H1 (cell line): ENCODE measurements at regions not wholly inside any gene's neighbourhood (a gene's known extent, or its start where the extent isn't known, plus 50 kb on each side); places are given as distances from the start of the nearest gene placed in this dataset.
A peak's percentile ranks its signal among the peaks of the same experiment; 100 is the strongest.

Source experiments
- CTCF ChIA-PET: fragments of 300-600 bp; sonication (Branson Sonifier 250); formaldehyde crosslinking; loops from one replicate; lab custom pipeline; 2021; ENCODE audit not compliant: partially characterized antibody; lab: Charles Lee
- POLR2A ChIA-PET: fragments of 300-600 bp; sonication (Branson Sonifier 250); formaldehyde crosslinking; loops from one replicate; lab custom pipeline; 2021; ENCODE audit warnings: inconsistent platforms; ENCODE audit not compliant: partially characterized antibody; lab: Charles Lee
- DNase-seq, 2 experiments: peaks; one replicate each; pipeline versions ENCODE4 v3.0.0 to v3.0.0-alpha.2; 2010 to 2022; ENCODE audit warnings: low spot score in 2 of 2, low read depth in 1 of 2, mixed read lengths in 1 of 2
- FAIRE-seq: peaks from 2 replicates; lab custom pipeline; 2011; peaks lifted over from hg19 to GRCh38; lab: Jason Lieb, UNC
- H2AFZ ChIP-seq: 2 replicates; pipeline ENCODE4 v1.8.1; 2012; ENCODE audit warnings: low read length, inconsistent platforms
- H2AK5ac ChIP-seq: 2 replicates; pipeline ENCODE4 v1.6.1; 2013; ENCODE audit warnings: low read depth, low read length
- H2BK120ac ChIP-seq: replicated peaks from 2 replicates; pipeline ENCODE3; 2013; ENCODE audit warnings: low read depth, low read length, inconsistent platforms
- H2BK12ac ChIP-seq: 2 replicates; pipeline ENCODE4 v1.6.1; 2013; ENCODE audit warnings: low read depth, low read length
- H2BK15ac ChIP-seq: 2 replicates; pipeline ENCODE4 v1.6.1; 2013; ENCODE audit warnings: low read length
- H2BK20ac ChIP-seq: 2 replicates; pipeline ENCODE4 v1.6.1; 2013; ENCODE audit warnings: low read length
- H2BK5ac ChIP-seq: 2 replicates; pipeline ENCODE4 v1.6.1; 2013; ENCODE audit warnings: low read depth, low read length
- H3K14ac ChIP-seq: 2 replicates; pipeline ENCODE4 v1.6.1; 2013; ENCODE audit warnings: inconsistent platforms; ENCODE audit not compliant: insufficient read length
- H3K18ac ChIP-seq: 2 replicates; pipeline ENCODE4 v1.6.1; 2013; ENCODE audit warnings: low read length; ENCODE audit errors: extremely low read depth
- H3K23ac ChIP-seq: 2 replicates; pipeline ENCODE4 v1.6.1; 2013; ENCODE audit warnings: inconsistent platforms; ENCODE audit not compliant: insufficient read length
- H3K23me2 ChIP-seq: 2 replicates; pipeline ENCODE4 v1.6.1; 2013; ENCODE audit warnings: low read depth, low read length
- H3K27ac ChIP-seq: 2 replicates; pipeline ENCODE4 v1.6.1; 2011; ENCODE audit warnings: low read depth, low read length, inconsistent platforms
- H3K27me3 ChIP-seq, 4 experiments: replicated peaks in 1 of 4; 1 replicate in 1 of 4; 2 replicates in 3 of 4; pipeline versions ENCODE4 v1.6.1 to v1.8.1; 2011 to 2013; ENCODE audit warnings: low read length in 3 of 4, mild to moderate bottlenecking in 3 of 4, inconsistent platforms in 2 of 4, mixed read lengths in 2 of 4, moderate library complexity in 1 of 4; ENCODE audit not compliant: control insufficient read depth in 3 of 4, insufficient read depth in 3 of 4; ENCODE audit errors: extremely low read depth in 1 of 4
- H3K36me3 ChIP-seq, 4 experiments: 2 replicates each; pipeline versions ENCODE4 v1.6.1 to v1.8.1; 2011 to 2013; ENCODE audit warnings: mild to moderate bottlenecking in 4 of 4, low read length in 3 of 4, moderate library complexity in 2 of 4, control low read depth in 1 of 4, inconsistent platforms in 1 of 4; ENCODE audit not compliant: insufficient read depth in 4 of 4, control insufficient read depth in 2 of 4
- H3K4ac ChIP-seq: replicated peaks from 2 replicates; pipeline ENCODE3; 2013; ENCODE audit warnings: low read length, low read depth, mixed read lengths, inconsistent platforms; ENCODE audit not compliant: insufficient read length
- H3K4me1 ChIP-seq, 4 experiments: replicated peaks in 1 of 4; 1 replicate in 1 of 4; 2 replicates in 3 of 4; pipeline versions ENCODE4 v1.6.1 to v1.8.1; 2011 to 2013; ENCODE audit warnings: low read length in 3 of 4, inconsistent platforms in 2 of 4, mixed read lengths in 1 of 4; ENCODE audit not compliant: insufficient read depth in 4 of 4, control insufficient read depth in 3 of 4
- H3K4me2 ChIP-seq, 2 experiments: 2 replicates each; pipeline versions ENCODE4 v1.6.1 to v1.8.1; 2011 to 2013; ENCODE audit warnings: low read depth in 2 of 2, low read length in 2 of 2, control low read depth in 1 of 2, inconsistent platforms in 1 of 2, mild to moderate bottlenecking in 1 of 2; ENCODE audit not compliant: insufficient read depth in 1 of 2
- H3K4me3 ChIP-seq, 4 experiments: fragments of 200-600, 300-600 bp in 1 of 4; sonication (generic), shearing (Covaris generic), sonication (Bioruptor Twin) in 1 of 4; 2 replicates each; pipeline versions ENCODE4 v1.5.1 to v1.8.1; 2011 to 2016; ENCODE audit warnings: low read length in 4 of 4, low read depth in 3 of 4, control low read depth in 2 of 4, inconsistent platforms in 2 of 4, mild to moderate bottlenecking in 2 of 4, mixed read lengths in 1 of 4, moderate library complexity in 1 of 4; ENCODE audit not compliant: insufficient read depth in 2 of 4; ENCODE audit errors: extremely low read depth in 1 of 4
- H3K56ac ChIP-seq: replicated peaks from 2 replicates; pipeline ENCODE3; 2013; ENCODE audit warnings: low read depth, mild to moderate bottlenecking, mixed read lengths, low read length, inconsistent platforms; ENCODE audit not compliant: insufficient read length
- H3K79me1 ChIP-seq: 2 replicates; pipeline ENCODE4 v1.6.1; 2013; ENCODE audit warnings: low read depth, low read length, control low read depth
- H3K79me2 ChIP-seq, 2 experiments: 2 replicates each; pipeline versions ENCODE4 v1.6.1 to v1.8.1; 2012 to 2013; ENCODE audit warnings: low read length in 2 of 2, mild to moderate bottlenecking in 2 of 2, inconsistent platforms in 1 of 2; ENCODE audit not compliant: insufficient read depth in 2 of 2, control insufficient read depth in 1 of 2
- H3K9ac ChIP-seq, 4 experiments: replicated peaks in 1 of 4; 1 replicate in 1 of 4; 2 replicates in 3 of 4; pipeline versions ENCODE4 v1.6.1 to v1.8.1; 2011 to 2013; ENCODE audit warnings: low read depth in 3 of 4, low read length in 3 of 4, control low read depth in 2 of 4, mild to moderate bottlenecking in 2 of 4, moderate library complexity in 2 of 4, inconsistent platforms in 1 of 4; ENCODE audit errors: extremely low read depth in 1 of 4
- H3K9me3 ChIP-seq, 2 experiments: 2 replicates each; pipeline versions ENCODE4 v1.6.1 to v1.8.1; 2012 to 2013; ENCODE audit warnings: mild to moderate bottlenecking in 2 of 2, moderate library complexity in 2 of 2, control low read depth in 1 of 2, inconsistent platforms in 1 of 2, low read depth in 1 of 2, low read length in 1 of 2, mixed read lengths in 1 of 2; ENCODE audit not compliant: insufficient read depth in 2 of 2
- H4K20me1 ChIP-seq, 2 experiments: replicated peaks in 1 of 2; 2 replicates each; pipeline versions ENCODE3 to v1.8.1; 2011 to 2013; ENCODE audit warnings: inconsistent platforms in 2 of 2, low read length in 2 of 2, mild to moderate bottlenecking in 1 of 2; ENCODE audit not compliant: insufficient read depth in 2 of 2, control insufficient read depth in 1 of 2
- H4K5ac ChIP-seq: 2 replicates; pipeline ENCODE4 v1.6.1; 2013; ENCODE audit warnings: low read length, low read depth, mixed read lengths, inconsistent platforms; ENCODE audit not compliant: insufficient read length
- H4K8ac ChIP-seq: 2 replicates; pipeline ENCODE4 v1.8.0; 2013; ENCODE audit warnings: mild to moderate bottlenecking, moderate library complexity, low read length, inconsistent platforms; ENCODE audit not compliant: insufficient read depth; ENCODE audit errors: extremely low read depth
- H4K91ac ChIP-seq: replicated peaks from 2 replicates; pipeline ENCODE3; 2013; ENCODE audit warnings: low read length, mixed read lengths, inconsistent platforms; ENCODE audit not compliant: insufficient read length
- JUND ChIP-seq: IDR thresholded peaks from 2 replicates; pipeline ENCODE4 v1.6.1; 2011; ENCODE audit warnings: mild to moderate bottlenecking, improper control_type of control experiment, low read length
- KDM1A ChIP-seq: fragments of 200-600, 300-600 bp; sonication (generic); IDR thresholded peaks from 2 replicates; pipeline ENCODE4 v1.7.1; 2016; ENCODE audit warnings: mild to moderate bottlenecking, low read length, borderline replicate concordance
- RAD21 ChIP-seq, 2 experiments: IDR thresholded peaks in 1 of 2; conservative IDR thresholded peaks in 1 of 2; 2 replicates each; pipeline ENCODE4 v1.6.1; 2011; ENCODE audit warnings: low read depth in 2 of 2, low read length in 2 of 2, improper control_type of control experiment in 1 of 2, inconsistent platforms in 1 of 2, mild to moderate bottlenecking in 1 of 2, moderate library complexity in 1 of 2
- WGBS, 2 experiments: shearing (Covaris generic) in 1 of 2; methylation state at CpG; one replicate each; pipeline versions ENCODE4 v1.1.6 to v1.1.7; 2013 to 2015; ENCODE audit warnings: low lambda C conversion rate in 2 of 2, mixed read lengths in 2 of 2, inconsistent platforms in 1 of 2, low coverage in 1 of 2, missing lambda C conversion rate in 1 of 2; ENCODE audit not compliant: insufficient replicate concordance in 2 of 2, insufficient coverage in 1 of 2, insufficient read length in 1 of 2; ENCODE audit errors: extremely low coverage in 1 of 2, missing lambda C conversion rate in 1 of 2; 5-methylcytosine and 5-hydroxymethylcytosine counted together

DNA sequence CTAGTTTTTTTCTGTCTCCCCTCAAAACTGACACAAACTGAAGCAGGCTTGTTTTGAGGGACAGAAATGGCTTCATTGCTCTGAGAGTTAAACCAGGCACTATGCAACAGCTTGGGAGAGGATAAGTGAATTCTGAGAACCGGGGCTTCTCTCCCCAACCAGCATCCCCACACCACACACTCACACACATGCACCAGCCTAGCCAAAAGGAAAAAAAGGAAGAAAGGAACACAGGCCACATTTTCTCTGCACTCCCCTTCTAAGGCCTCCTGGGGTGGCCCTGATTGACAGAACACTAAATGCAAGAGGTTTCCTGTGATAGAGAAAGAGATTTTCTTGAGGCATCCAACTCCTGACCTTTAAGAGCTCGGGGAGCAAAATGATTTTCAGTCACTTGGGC lies 177.5 kb downstream of the TLE3 start:
- Histone ChIP-seq H4K91ac (no peak overlapping the region), H2AK5ac (no peak overlapping the region), H3K14ac (no peak overlapping the region), H3K4ac (no peak overlapping the region), H3K79me1 (no peaks in the 10 kb centered on the region), H3K23ac (no peak overlapping the region), H3K18ac (no peak overlapping the region), H2BK12ac (no peak overlapping the region), H2AFZ (no peak overlapping the region), H3K36me3 (no peaks in the 10 kb centered on the region), H3K56ac (no peak overlapping the region), H2BK5ac (no peak overlapping the region), H2BK20ac (no peak overlapping the region), H3K27ac (no peak overlapping the region), H3K4me1 (peaks cover 3 to 18% (median 11%) of the 10 kb centered on the region in 4 experiments), H3K27me3 (no peaks in the 10 kb centered on the region), H4K20me1 (no peaks in the 10 kb centered on the region), H2BK15ac (no peak overlapping the region), H3K9ac (no peak overlapping the region), H3K9me3 (peaks cover 8 to 12% of the 10 kb centered on the region in 2 experiments; a peak in 3 of 4 replicates), H3K4me3 (no peak overlapping the region), H3K79me2 (no peaks in the 10 kb centered on the region), H2BK120ac (no peak overlapping the region), H3K23me2 (no peaks in the 10 kb centered on the region; the same call in 1 of the 2 replicates), H4K8ac (no peak overlapping the region), H3K4me2 (peak overlapping the region in 1 of 2 experiments; percentile 10; a peak in 2 of 4 replicates), H4K5ac (no peak overlapping the region)
- FAIRE-seq: no peak
- TF ChIP-seq RAD21 (IDR thresholded peaks at IDR 0.05 in 1 of 2, conservative IDR thresholded peaks at IDR 0.05 in 1 of 2; ENCODE audit: low read depth in 2 of 2, low read length in 2 of 2) (no peak), KDM1A (no peak), JUND (no peak)
- ChIA-PET CTCF (interaction anchor here (0.9 to 1.2 kb wide), 4 partner anchors 17 to 439 kb away, joined by 3 to 4 read pairs (median 3); no protein-coding TSS in a partner anchor), POLR2A (no interaction called here)
- 58% methylated on average over 2 of the region's 2 CpGs; no CpG with 5 or more reads in 1 of the 2 experiments for WGBS, 2 experiments
- DNase-seq: no peak
